IMR-90 (cell line): ENCODE measurements at regions not wholly inside any gene's neighbourhood (a gene's known extent, or its start where the extent isn't known, plus 50 kb on each side); places are given as distances from the start of the nearest gene placed in this dataset.

Experiments
- ATAC-seq: fragments of 200-7000 bp; cut with Tn5 transposase; 2 replicates; pipeline ENCODE4 v1.9.1; 2020; ENCODE audit warnings: low read depth, mild to moderate bottlenecking, moderate library complexity
- BruUV-seq: library from RNA; stranded (reverse); fragments of 400-500 nt; replicated peaks from 2 replicates; lab custom pipeline; 2021; lab: Mats Ljungman, UMichigan
- CTCF ChIA-PET: fragments of 300-600 bp; formaldehyde crosslinking; extraction: SDS; loops from one replicate; lab custom pipeline; 2021; ENCODE audit warnings: antibody characterized with exemption; lab: Yijun Ruan, JAX
- POLR2A ChIA-PET: fragments of 300-600 bp; sonication (Branson Sonifier 250); formaldehyde crosslinking; loops from one replicate; lab custom pipeline; 2022; ENCODE audit warnings: antibody characterized with exemption; ENCODE audit not compliant: unreplicated experiment; lab: Charles Lee
- DNase-seq: peaks from one replicate; pipeline ENCODE4 v3.0.0; 2013
- H2AFZ ChIP-seq: replicated peaks from 2 replicates; pipeline ENCODE3; 2013; ENCODE audit warnings: low read length, mild to moderate bottlenecking; ENCODE audit not compliant: poor library complexity
- H2AK5ac ChIP-seq: 2 replicates; pipeline ENCODE4 v1.6.1; 2013; ENCODE audit warnings: low read depth, low read length, inconsistent platforms
- H2AK9ac ChIP-seq: replicated peaks from 2 replicates; pipeline ENCODE3; 2013; ENCODE audit warnings: mild to moderate bottlenecking, low read depth, low read length, moderate library complexity; ENCODE audit not compliant: poor library complexity
- H2BK120ac ChIP-seq: 2 replicates; pipeline ENCODE4 v1.6.1; 2013; ENCODE audit warnings: low read depth, low read length, inconsistent platforms
- H2BK15ac ChIP-seq: 3 replicates; pipeline ENCODE4 v1.6.1; 2013; ENCODE audit warnings: low read depth, low read length, inconsistent platforms
- H2BK20ac ChIP-seq: 2 replicates; pipeline ENCODE4 v1.6.1; 2013; ENCODE audit warnings: low read depth, mild to moderate bottlenecking, inconsistent platforms, low read length, moderate library complexity
- H2BK5ac ChIP-seq: 2 replicates; pipeline ENCODE4 v1.6.1; 2013; ENCODE audit warnings: mild to moderate bottlenecking, low read depth, low read length, inconsistent platforms; ENCODE audit not compliant: poor library complexity, severe bottlenecking
- H3K14ac ChIP-seq: replicated peaks from 2 replicates; pipeline ENCODE4 v1.6.1; 2013; ENCODE audit warnings: low read depth, low read length, inconsistent platforms
- H3K18ac ChIP-seq: 2 replicates; pipeline ENCODE4 v1.6.1; 2013; ENCODE audit warnings: low read depth, low read length, control low read depth
- H3K23ac ChIP-seq: 2 replicates; pipeline ENCODE4 v1.6.1; 2013; ENCODE audit warnings: low read depth, low read length, inconsistent platforms
- H3K27ac ChIP-seq: 2 replicates; pipeline ENCODE4 v1.5.1; 2013; ENCODE audit warnings: mild to moderate bottlenecking, control low read depth, low read length; ENCODE audit not compliant: insufficient read depth
- H3K27me3 ChIP-seq: 2 replicates; pipeline ENCODE4 v1.6.1; 2013; ENCODE audit warnings: low read length; ENCODE audit not compliant: control insufficient read depth, insufficient read depth
- H3K36me3 ChIP-seq: 2 replicates; pipeline ENCODE4 v1.6.1; 2013; ENCODE audit warnings: low read length, mixed read lengths; ENCODE audit not compliant: control insufficient read depth, insufficient read depth
- H3K4ac ChIP-seq: 2 replicates; pipeline ENCODE4 v1.6.1; 2013; ENCODE audit warnings: low read depth, low read length, inconsistent platforms
- H3K4me1 ChIP-seq: 2 replicates; pipeline ENCODE4 v1.6.1; 2013; ENCODE audit warnings: low read length, mixed read lengths; ENCODE audit not compliant: control insufficient read depth, insufficient read depth
- H3K4me2 ChIP-seq: 2 replicates; pipeline ENCODE4 v1.6.1; 2013; ENCODE audit warnings: low read depth, mild to moderate bottlenecking, control low read depth, low read length, moderate library complexity
- H3K4me3 ChIP-seq: 2 replicates; pipeline ENCODE4 v1.5.1; 2013; ENCODE audit warnings: low read depth, mild to moderate bottlenecking, control low read depth, low read length, moderate library complexity; ENCODE audit not compliant: insufficient read depth
- H3K56ac ChIP-seq: 2 replicates; pipeline ENCODE4 v1.6.1; 2013; ENCODE audit warnings: low read length, inconsistent platforms; ENCODE audit not compliant: insufficient read depth; ENCODE audit errors: extremely low read depth
- H3K79me1 ChIP-seq, 2 experiments: 2 replicates each; pipeline ENCODE4 v1.6.1; 2013; ENCODE audit warnings: low read length in 2 of 2, inconsistent platforms in 1 of 2, low read depth in 1 of 2
- H3K9ac ChIP-seq: 2 replicates; pipeline ENCODE4 v1.6.1; 2013; ENCODE audit warnings: low read depth, low read length, control low read depth
- H3K9me1 ChIP-seq: 2 replicates; pipeline ENCODE4 v1.6.1; 2013; ENCODE audit warnings: low read length, inconsistent platforms; ENCODE audit not compliant: insufficient read depth
- H3K9me3 ChIP-seq: 2 replicates; pipeline ENCODE4 v1.6.1; 2013; ENCODE audit warnings: low read length; ENCODE audit not compliant: control insufficient read depth, insufficient read depth
- H4K20me1 ChIP-seq: 2 replicates; pipeline ENCODE4 v1.6.1; 2013; ENCODE audit warnings: low read length, inconsistent platforms; ENCODE audit not compliant: insufficient read depth
- H4K5ac ChIP-seq: 2 replicates; pipeline ENCODE4 v1.6.1; 2013; ENCODE audit warnings: mild to moderate bottlenecking, low read depth, low read length, control low read depth
- H4K8ac ChIP-seq, 2 experiments: 2 replicates each; pipeline ENCODE4 v1.6.1; 2013; ENCODE audit warnings: low read depth in 2 of 2, low read length in 2 of 2, control low read depth in 1 of 2, inconsistent platforms in 1 of 2
- H4K91ac ChIP-seq: 2 replicates; pipeline ENCODE4 v1.6.1; 2013; ENCODE audit warnings: low read depth, low read length, inconsistent platforms; ENCODE audit not compliant: insufficient read depth
- MAFK ChIP-seq: IDR thresholded peaks from 2 replicates; pipeline ENCODE4 v1.6.1; 2012; ENCODE audit warnings: low read depth, low read length, improper control_type of control experiment
- MXI1 ChIP-seq: IDR thresholded peaks from 2 replicates; pipeline ENCODE4 v1.6.1; 2012; ENCODE audit warnings: low read depth, mild to moderate bottlenecking, low read length, moderate library complexity, borderline replicate concordance
- NFE2L2 ChIP-seq: fragments of 150-350 bp; IDR thresholded peaks from 2 replicates; pipeline ENCODE4 v1.6.1; 2016; ENCODE audit warnings: low read depth, mild to moderate bottlenecking, low read length
- POLR2A ChIP-seq: IDR thresholded peaks from 2 replicates; pipeline ENCODE4 v1.6.1; 2012; ENCODE audit warnings: mild to moderate bottlenecking, low read depth, low read length
- RCOR1 ChIP-seq: IDR thresholded peaks from 2 replicates; pipeline ENCODE4 v1.6.1; 2012; ENCODE audit warnings: mild to moderate bottlenecking, low read length, improper control_type of control experiment; ENCODE audit not compliant: insufficient replicate concordance
- WGBS, 2 experiments: methylation state at CpG; one replicate each; pipeline versions ENCODE4 v1.1.5 to v1.1.7; 2013; ENCODE audit warnings: missing lambda C conversion rate in 2 of 2; ENCODE audit not compliant: insufficient read length in 1 of 2; ENCODE audit errors: extremely low coverage in 2 of 2; 5-methylcytosine and 5-hydroxymethylcytosine counted together
- dilution Hi-C: fragments of 300-500 bp; cut with HindIII; formaldehyde crosslinking; loops from one replicate; pipeline ENCODE4 v1.14.3; 2018; ENCODE audit warnings: low sequenced_read_pairs; ENCODE audit not compliant: unreplicated experiment
- in situ Hi-C: fragments of 300-500 bp; cut with MboI; formaldehyde crosslinking; loops from 3 replicates; pipeline ENCODE4 v1.14.3; 2019; ENCODE audit warnings: low sequenced_read_pairs, inconsistent platforms, mixed read lengths
- intact Hi-C: fragments of 100-400 bp; cut with micrococcal nuclease; formaldehyde crosslinking; loops from 2 replicates; pipeline ENCODE4 v1.10.0; 2022

- no peak overlapping the region for H4K8ac ChIP-seq
- H3K23ac ChIP-seq: no peak overlapping the region
- no TSS peak for BruUV-seq
- DNase-seq (no peak), ATAC-seq (no peak)
- no peak overlapping the region for H3K18ac ChIP-seq
- H3K9me1 ChIP-seq: no peaks in the 10 kb centered on the region
- dilution Hi-C loops: no loop called here
- in situ Hi-C loops: no loop called here
- H2BK15ac ChIP-seq: no peak overlapping the region
- H3K4ac ChIP-seq: no peak overlapping the region
- intact Hi-C loops: no loop called here
- no peak overlapping the region for H2BK120ac ChIP-seq
- H3K9me3 ChIP-seq: no peaks in the 10 kb centered on the region
- no peak overlapping the region for H2AK9ac ChIP-seq
- no peak overlapping the region for H2AK5ac ChIP-seq
- no peak overlapping the region for H3K4me2 ChIP-seq
- no peaks in the 10 kb centered on the region for H3K79me1 ChIP-seq
- H3K27me3 ChIP-seq: peaks cover 36% of the 10 kb centered on the region
- H4K5ac ChIP-seq: no peak overlapping the region
- no peak overlapping the region for H3K9ac ChIP-seq
- no peaks in the 10 kb centered on the region for H4K20me1 ChIP-seq
- H3K36me3 ChIP-seq: no peaks in the 10 kb centered on the region
- no peak overlapping the region for H3K14ac ChIP-seq
- H3K56ac ChIP-seq: no peak overlapping the region
- H3K4me3 ChIP-seq: no peak overlapping the region
- TF ChIP-seq MXI1 (no peak), RCOR1 (no peak), POLR2A (no peak), MAFK (no peak), NFE2L2 (no peak)
- POLR2A ChIA-PET: no interaction called here
- CTCF ChIA-PET: no interaction called here
- no peaks in the 10 kb centered on the region for H3K4me1 ChIP-seq
- no peak overlapping the region for H3K27ac ChIP-seq
- WGBS, 2 experiments: no CpG with 5 or more reads among the region's 4 CpGs
- H4K91ac ChIP-seq: no peak overlapping the region
- H2AFZ ChIP-seq: no peak overlapping the region
- H2BK5ac ChIP-seq: no peak overlapping the region
- H2BK20ac ChIP-seq: no peak overlapping the region
These were observed 231.3 kb downstream of the ENC1 start for GRCh38 chr5:74409166-74409706.
